ENCODE measurements at regions not wholly inside any gene's neighbourhood (a gene's known extent, or its start where the extent isn't known, plus 50 kb on each side); places are given as distances from the start of the nearest gene placed in this dataset.
"Not testable (repeated sequence)": the region's sequence is repeated elsewhere in the genome, so short reads cannot be mapped to it uniquely, and the experiment has no call there.

DNA sequence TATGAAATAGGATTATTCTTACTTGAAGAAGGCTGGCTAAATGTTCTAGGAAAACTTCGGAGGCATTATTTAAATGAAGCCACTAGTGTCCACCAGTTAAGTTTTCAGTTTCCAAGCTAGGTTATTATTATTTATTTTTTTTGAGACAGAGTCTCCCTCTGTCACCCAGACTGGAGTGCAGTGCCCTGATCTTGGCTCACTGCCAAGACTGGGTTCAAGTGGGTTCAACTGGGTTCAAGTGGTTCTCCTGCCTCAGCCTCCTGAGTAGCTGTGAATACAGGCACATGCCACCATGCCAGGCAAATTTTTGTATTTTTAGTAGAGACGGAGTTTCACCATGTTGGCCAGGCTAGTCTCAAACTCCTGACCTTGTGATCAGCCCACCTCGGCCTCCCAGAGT, 2155.6 kb downstream of the NCAM2 start:
- not testable (repeated sequence) for DNase-seq (ENCODE audit: low read depth in 4 of 4, low spot score in 1 of 4)

DNA sequence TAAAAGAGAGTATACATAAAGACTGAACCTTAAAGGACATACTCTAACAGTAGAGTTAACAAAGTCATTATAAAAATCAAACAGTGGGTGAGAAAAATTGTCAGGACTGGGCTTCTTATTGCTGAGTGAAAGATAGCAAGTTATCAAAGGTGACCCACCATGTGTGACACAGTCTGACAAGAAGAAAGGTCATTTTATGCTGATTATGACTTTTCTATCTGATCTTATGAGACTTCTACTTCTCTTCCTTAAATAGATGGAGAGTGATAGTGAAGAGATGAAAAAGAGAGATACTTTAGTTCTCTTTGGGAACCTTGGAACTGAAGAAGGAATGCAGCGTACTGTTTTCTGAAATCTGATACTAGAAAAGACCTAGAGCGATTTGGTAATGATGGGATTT, 2157.1 kb downstream of the NCAM2 start:
- DNase-seq (ENCODE audit: low read depth in 4 of 4, low spot score in 1 of 4): no peak

DNA sequence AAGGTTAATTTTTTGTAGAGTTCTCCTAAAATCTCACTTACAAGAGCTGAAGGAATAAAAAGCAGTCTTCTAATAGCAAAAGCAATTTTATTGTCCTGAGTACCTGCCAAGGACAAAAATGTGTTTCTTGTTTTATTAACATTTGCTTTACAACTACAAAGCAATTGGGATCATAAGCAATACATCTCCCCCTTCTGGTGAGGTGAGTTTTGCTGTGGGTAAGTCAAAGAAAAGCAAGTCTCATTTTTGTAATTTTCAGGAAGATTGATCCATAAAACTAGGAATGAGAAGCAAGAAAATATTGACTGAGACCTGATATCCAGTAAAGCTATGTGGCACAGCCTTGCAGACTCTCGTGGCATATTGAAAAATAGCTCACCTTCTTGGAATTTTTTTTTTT, 2162.7 kb downstream of the NCAM2 start:
- no peak for DNase-seq (ENCODE audit: low read depth in 4 of 4, low spot score in 1 of 4)

DNA sequence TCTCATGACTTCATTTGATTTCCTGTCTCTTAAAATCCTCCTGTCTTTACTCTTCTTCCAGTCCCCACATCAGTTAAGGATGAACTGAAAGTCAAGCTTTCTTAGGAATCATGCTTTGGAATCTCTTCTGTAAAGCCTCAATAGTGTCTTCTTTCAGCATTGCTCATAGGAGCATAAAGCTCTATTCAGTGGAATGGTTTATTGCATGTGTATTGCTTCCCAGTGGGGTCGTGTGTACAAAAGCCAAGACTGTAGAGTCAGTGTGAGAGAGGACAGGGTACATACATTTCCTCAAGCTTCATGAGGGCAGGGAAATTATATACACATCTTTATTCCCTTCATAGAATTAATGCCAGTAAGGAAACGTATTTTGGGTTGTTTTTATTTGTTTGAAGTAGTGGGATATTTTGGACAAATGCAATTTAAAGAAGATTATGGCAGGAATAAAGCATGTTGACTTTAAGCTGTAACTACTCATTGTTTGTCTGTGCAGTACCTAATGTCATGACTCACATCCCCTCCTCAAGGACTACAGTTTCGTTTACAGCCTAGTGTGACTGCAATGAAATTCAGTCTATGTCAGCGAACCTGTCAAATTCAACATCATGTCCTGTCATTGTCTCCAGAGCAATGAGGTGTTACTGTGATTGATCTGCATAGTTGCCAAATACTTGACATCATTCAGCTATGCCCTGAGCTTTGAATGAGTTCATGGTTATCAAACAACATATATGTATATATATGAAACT, 2164.2 kb downstream of the NCAM2 start:
- DNase-seq (ENCODE audit: low read depth in 4 of 4, low spot score in 1 of 4): no peak
